Adrenal gland (tissue), 5 donors: ENCODE measurements at regions not wholly inside any gene's neighbourhood (a gene's known extent, or its start where the extent isn't known, plus 50 kb on each side); places are given as distances from the start of the nearest gene placed in this dataset.

Source experiments
- POLR2A ChIP-seq, 2 donors: fragments of 450-650 bp; IDR thresholded peaks; one replicate each; pipeline ENCODE4 v1.6.1; 2017; ENCODE audit warnings: antibody characterized with exemption in 2 of 2, mild to moderate bottlenecking in 2 of 2, moderate library complexity in 1 of 2
- TF ChIP-seq, protein P1 (sequence below), 6 experiments: fragments of 450-650 bp in 4 of 6; fragments of 200-600 bp in 2 of 6; sonication (generic) in 1 of 6; IDR thresholded peaks; 1 replicate in 5 of 6; 2 replicates in 1 of 6; pipeline versions ENCODE4 v1.5.1 to v1.8.0; 2016 to 2021; ENCODE audit warnings: antibody characterized with exemption in 6 of 6, mild to moderate bottlenecking in 2 of 6, moderate library complexity in 1 of 6
- donor health status: DM: no; HTN: no; CAD: no.

- TF ChIP-seq POLR2A (IDR thresholded peaks at IDR 0.05): no peak
- TF ChIP-seq, protein P1, sequence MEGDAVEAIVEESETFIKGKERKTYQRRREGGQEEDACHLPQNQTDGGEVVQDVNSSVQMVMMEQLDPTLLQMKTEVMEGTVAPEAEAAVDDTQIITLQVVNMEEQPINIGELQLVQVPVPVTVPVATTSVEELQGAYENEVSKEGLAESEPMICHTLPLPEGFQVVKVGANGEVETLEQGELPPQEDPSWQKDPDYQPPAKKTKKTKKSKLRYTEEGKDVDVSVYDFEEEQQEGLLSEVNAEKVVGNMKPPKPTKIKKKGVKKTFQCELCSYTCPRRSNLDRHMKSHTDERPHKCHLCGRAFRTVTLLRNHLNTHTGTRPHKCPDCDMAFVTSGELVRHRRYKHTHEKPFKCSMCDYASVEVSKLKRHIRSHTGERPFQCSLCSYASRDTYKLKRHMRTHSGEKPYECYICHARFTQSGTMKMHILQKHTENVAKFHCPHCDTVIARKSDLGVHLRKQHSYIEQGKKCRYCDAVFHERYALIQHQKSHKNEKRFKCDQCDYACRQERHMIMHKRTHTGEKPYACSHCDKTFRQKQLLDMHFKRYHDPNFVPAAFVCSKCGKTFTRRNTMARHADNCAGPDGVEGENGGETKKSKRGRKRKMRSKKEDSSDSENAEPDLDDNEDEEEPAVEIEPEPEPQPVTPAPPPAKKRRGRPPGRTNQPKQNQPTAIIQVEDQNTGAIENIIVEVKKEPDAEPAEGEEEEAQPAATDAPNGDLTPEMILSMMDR (IDR thresholded peaks at IDR 0.05): no peak
Observed at GRCh38 chr11:28696591-28696990, 588.4 kb downstream of the METTL15 start.
